GM13977 (cell line): ENCODE measurements at regions not wholly inside any gene's neighbourhood (a gene's known extent, or its start where the extent isn't known, plus 50 kb on each side); places are given as distances from the start of the nearest gene placed in this dataset.

ENCODE experiments used
- DNase-seq: peaks from one replicate; pipeline ENCODE4 v3.0.0; 2012; ENCODE audit warnings: low spot score
- CTCF ChIP-seq: IDR thresholded peaks from 2 replicates; pipeline ENCODE4 v1.5.1; 2012; ENCODE audit warnings: mild to moderate bottlenecking, control low read depth; ENCODE audit not compliant: insufficient read depth; ENCODE audit errors: extremely low read depth, missing control alignments
- in situ Hi-C: fragments of 300-500 bp; cut with MboI; formaldehyde crosslinking; loops from one replicate; pipeline ENCODE4 v1.12.0; 2022; ENCODE audit warnings: low sequenced_read_pairs, low pct_unique_long_range_greater_than_20kb, mixed read lengths, inconsistent platforms; ENCODE audit not compliant: unreplicated experiment

GRCh38 chr12:131258398-131258797, 304.7 kb downstream of the ADGRD1 start:
- no peak for TF ChIP-seq CTCF
- DNase-seq, result no peak
- in situ Hi-C loops, result no loop called here

DNA sequence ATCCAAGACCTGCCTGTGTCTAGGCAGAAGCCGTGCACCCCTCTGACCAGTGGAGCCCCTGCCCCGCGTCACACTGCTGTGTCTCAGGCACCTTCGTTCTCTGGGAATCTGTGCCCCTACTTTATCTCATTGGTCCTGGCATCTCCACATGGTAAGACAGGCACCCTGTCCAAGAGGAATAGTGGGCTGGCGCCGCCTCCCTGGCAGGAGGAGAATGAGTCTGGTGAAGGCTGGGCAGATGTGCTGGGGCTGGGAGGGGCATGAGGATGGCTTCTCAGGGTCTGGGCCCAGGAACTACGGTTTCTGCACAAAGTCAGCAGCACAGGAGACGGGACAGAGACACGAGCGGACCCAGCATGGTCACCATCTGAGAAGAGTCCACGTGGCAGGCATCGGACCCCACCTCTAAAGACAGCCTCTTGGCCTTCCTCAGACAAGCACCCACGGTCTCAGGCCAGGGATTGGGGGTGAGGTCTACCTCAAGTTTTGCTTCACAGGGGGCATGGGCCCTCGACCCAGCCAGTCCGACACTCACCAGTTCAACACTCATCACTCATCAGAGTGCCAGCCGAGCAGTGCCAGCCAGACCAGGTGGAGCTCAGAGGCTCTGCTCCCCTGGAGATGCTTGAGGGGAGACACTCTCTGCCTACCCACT, 306.7 kb downstream of the ADGRD1 start:
- no peak for TF ChIP-seq CTCF
- no peak for DNase-seq
- in situ Hi-C loops, result no loop called here

GRCh38 chr12:131260954-131261353, 307.2 kb downstream of the ADGRD1 start:
- DNase-seq, result no peak
- in situ Hi-C loops, result no loop called here
- TF ChIP-seq CTCF, result no peak

- no peak for DNase-seq
- in situ Hi-C loops, result no loop called here
- no peak for TF ChIP-seq CTCF
Measured at GRCh38 chr12:131261906-131262305, 308.2 kb downstream of the ADGRD1 start.

- no peak for DNase-seq
- in situ Hi-C loops, result no loop called here
- TF ChIP-seq CTCF, result no peak
Measured at GRCh38 chr12:131263626-131264025, 309.9 kb downstream of the ADGRD1 start.

DNA sequence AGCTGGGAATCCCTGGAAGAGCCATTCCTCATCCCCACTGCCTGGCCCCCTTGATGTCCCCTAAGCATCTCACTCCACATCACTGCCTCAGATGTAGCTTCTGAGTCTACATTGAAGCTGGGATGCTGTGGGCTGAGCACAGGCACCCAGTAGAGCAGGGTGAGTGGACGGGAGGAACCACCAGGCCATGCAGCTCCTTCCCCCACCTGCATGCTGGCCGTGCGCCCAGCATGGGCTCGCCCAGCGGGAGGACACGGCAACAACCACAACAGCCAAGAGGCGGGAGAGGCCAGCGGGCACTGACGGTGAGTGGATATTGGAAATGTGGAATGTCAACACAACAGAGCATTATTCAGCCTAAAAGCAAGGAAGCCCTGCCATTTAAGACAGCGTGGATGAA, 310.9 kb downstream of the ADGRD1 start:
- no peak for DNase-seq
- in situ Hi-C loops, result no loop called here
- TF ChIP-seq CTCF, result no peak
